NK-92 (cell line): ENCODE measurements at regions not wholly inside any gene's neighbourhood (a gene's known extent, or its start where the extent isn't known, plus 50 kb on each side); places are given as distances from the start of the nearest gene placed in this dataset.
"Not testable (repeated sequence)": the region's sequence is repeated elsewhere in the genome, so short reads cannot be mapped to it uniquely, and the experiment has no call there.

Experiments
- DNase-seq: peaks from one replicate; lab custom pipeline; 2025; ENCODE audit not compliant: unreplicated experiment; lab: John Stamatoyannopoulos, UW

DNA sequence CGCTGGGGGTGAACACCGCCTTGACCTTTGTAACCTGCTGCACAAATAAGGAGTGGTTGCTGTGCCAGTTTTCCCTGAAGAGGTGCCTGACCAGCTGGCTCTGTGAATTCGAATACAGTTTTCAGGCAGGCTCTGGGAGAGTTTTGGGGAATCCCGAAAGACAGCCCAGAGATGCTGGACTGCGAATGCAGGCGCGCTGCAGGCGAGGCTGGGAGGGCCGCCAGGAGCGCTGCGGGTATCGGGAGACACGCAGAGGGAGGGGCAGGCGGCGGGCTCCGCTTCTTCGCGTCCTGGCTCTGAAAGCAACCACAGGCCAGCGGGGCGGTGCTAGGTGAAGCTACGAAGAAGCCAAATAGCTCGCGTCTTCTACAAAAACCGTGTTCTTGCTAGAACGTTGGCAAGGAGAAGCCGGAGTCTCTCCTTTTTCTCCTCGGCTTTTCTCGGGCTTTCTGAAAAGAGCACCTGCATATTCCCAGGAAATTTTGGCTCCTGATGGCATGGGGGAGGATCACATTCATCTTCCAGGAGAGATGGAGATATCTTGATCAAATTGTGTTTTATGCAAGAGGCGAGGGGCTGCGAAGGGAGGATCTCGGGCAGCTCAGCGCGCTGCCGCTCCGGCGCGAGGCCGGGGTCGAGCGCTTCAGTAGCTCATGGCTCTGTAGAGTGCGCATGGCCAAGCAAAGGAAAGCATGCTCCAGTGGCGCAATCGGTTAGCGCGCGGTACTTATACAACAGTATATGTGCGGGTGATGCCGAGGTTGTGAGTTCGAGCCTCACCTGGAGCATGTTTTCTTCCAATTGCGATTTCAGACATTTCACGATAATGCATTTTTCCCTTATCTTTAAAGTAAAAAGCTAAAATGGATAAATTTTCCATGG is 158.1 kb upstream of the ZNF184 start:
- DNase-seq: no peak

DNA sequence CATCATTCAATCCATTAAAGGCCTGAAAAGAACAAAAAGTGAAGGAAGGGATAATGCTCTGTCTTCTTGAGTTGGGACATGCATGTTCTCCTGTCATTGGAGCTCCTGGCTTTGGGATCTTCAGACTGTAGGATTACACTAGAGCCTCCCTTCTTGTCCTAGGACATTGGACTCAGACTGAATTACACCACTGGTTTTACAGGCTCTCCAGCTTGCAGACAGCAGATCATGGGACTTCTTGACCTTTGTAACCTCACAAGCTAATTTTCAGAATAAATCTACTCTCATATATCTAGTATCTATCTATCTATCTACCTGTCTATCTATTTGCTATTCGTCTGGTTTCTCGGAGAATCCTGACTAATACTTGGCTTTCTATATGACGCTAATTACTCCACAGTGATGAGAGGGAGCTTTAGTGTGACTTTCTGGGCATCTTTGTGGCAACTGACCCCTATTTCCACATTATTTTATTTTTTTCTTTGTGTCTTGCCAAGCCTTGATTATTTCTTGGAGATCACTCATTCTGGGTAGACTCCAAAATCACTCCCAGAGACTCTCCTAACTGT is 151.9 kb upstream of the ZNF184 start:
- DNase-seq: no peak

DNA sequence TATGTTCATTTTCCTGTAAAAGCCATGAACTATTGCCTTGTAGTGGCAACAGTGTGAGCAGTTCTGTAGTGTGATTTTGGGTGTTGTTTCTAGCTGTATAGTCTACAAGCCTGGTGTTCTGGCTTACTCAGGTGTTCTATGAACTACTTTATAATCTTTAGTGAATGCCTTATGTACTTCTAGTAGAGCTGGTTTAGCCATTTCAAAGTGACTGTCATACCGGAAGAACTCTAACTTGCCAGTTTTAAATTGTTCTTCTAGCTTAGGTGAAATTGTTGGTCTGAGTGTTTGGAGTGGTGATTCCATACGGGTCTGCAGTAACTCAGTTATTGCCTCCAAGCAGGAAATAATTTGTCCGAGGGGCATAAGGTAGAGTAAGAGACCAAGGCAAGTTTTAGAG is 150.2 kb upstream of the ZNF184 start:
- no peak for DNase-seq

DNA sequence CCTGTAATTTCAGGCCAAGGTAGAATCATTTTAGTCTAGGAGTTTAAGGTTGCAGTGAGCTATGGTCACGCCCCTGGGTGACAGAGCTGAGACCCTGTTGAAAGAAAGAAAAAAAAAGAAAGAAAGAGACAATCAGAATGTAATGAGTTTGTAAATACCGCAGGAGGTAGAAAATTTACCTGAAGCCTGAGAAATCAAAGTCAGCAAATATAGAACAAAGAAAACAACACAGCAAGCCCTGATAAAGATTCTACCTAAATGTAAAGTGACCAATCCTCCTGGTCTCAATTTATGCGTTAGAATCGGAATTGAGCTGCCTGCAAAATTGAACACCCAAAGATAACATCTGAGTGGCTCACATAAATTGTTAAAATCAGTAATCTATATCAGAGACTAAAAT is 146.5 kb upstream of the ZNF184 start:
- no peak for DNase-seq

DNA sequence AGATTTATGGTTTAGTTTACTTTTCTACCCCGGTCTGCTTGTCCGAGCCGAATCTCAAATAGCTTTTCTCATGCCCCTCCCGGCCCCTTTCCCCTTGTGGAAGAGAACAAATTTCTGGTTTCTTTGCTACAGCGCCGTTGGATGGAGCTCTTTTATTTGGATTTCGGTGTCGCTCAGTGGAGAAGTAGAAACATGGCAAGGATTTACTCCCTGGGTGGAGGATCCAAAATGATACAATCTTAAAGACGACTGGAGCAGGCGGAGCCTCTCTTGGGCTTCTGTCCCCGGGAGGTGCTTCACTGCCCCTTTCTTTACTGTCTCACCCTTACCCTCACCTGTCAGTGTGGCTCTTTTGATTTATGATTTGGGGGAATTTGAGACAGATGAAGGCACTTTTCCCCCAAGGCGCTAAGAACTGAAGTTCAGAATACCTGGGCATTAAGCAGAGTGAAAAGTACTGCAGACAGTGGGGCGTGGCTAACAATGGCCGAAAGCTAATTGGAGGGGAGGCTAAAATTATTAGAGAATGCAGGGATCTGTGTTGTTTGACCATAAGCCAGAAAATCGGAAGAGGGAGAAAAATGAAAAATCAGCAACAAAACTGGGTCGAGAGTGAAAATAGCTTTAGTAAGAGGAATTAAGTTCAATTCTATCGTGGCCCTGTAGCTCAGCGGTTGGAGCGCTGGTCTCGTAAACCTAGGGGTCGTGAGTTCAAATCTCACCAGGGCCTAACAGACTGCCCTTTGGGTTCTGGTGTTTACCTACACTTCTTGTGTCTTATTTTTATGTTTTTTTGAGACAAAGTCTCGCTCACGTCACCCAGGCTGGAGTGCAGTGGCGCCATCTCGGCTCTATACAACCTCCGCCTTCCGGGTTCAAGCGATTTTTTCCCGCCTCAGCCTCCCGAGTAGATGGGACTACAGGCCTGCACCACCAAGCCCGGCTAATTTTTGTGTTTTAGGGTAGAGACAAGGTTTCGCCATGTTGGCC is 145.1 kb upstream of the ZNF184 start:
- no peak for DNase-seq

DNA sequence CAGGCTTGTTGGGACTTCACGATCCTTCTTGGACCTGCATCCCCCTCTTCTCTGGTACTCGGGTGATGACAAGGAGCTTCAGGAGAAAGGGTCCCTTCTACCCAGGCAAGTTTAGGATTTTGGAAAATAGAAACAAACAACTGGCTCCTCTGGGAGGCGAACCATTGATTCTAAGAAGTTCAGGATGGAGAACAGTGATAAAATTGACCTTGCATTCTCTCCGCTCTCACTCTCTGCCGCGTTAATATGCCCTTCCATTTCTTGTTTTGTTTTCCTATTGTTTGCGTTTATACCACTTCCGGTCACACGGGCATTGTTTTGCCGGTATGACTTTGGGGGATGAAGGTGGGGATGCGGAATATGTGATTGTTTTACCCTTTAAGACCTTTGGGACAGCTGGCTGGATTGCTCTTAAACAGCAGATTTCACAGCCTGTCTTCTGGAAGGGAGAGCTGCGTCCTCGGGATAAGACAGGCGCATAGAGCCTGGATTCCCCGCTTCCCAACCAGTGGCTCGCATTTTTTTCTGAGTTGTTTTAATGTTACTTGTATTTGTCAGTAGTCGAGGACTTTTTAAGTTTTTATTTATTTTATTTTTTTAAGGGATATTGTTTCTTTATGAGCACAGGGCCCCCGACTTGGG is 144.3 kb upstream of the ZNF184 start:
- DNase-seq: no peak

DNA sequence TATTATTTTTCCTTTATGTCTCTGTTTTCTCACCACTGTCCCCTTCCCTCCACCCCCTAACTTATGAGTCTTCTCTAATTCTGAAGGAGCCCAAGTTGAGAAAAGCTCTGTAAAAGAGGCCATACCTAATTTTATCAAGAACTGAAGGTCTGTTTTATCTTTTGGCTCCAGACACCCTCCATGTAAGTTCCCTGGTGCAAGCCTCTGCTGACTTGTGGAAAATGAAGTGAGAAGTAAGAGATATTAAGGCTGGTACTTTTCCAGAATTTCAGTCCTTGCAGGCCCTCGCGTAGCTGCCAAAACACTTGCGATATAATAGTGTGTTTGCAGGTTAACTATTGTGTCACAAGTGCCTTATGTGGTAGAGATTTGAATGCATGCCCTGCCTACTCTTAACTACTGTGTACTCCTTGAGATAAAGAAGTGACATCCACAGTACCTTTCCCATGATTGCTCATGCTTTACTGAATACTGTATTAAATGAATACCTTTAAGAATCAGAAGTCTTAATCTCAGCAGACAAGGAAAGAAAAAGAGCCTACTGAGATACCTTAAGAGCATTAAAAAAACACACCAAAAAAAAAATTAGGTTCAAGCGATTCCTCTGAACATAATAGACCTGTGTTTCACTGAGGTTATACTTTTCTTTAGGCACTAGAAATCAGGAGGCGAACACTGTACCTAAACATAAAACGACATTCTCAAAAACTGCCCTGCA is 143.6 kb upstream of the ZNF184 start:
- no peak for DNase-seq

DNA sequence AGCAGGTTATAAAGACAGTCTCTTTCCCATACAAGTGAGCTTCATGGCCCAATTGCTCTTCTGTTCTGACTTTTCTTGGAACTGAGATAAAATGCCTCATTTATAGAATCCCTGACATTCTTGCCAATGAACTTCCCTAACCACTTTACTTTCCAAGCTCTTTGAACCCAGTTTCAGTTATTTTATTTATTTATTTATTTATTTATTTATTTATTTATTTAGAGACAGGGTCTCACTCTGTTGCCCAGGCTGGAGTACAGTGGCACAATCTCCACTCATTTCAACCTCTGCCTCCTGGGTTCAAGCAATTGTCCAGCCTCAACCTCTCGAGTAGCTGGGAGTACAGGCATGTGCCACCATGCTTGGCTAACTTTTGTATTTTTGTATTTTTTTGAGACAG is 138.5 kb upstream of the ZNF184 start:
- DNase-seq: no peak

DNA sequence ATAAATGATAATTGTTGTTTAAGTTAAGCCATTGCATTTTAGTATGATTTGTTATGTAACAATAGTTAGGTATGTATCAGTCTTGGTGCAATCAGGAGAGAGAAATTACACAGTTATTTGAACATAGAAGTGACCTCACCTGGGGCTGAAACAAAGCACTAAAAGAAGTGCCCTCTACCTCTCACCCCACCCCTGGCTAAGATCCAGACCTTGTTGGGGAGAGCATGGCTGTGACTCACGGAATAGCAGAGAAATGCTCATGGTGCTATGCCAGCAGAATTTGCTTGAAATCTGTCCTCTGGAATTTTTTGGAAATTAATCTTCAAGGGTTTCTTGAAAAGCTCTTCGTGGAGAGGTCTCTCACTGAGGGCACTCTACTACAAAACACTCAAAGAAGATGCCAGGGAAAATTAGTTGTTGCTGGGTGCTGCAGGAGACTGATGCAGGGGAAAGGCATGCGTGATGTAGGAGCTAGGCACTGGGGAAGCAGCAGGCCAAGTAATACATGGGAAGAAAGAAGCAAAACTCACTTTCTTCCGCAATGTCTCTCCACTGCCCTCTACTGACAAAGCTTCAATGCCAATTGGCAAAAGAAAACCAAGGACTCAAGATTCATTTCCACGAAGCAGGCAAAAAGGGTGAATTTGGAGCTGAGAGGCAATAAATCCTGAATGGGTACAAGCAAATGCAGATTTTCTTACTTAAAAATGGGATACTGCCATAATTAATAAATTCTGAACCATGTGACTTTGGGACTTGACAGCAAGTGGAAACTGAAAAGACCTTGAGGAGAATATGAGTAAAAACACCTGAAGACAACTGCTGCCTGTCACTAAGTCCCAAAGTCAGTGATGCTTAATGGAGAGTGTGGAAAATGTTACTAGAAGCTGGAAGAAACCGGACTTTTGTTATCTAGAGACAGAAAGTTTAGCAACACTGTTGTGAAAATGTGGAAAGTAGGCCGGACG is 136.3 kb upstream of the ZNF184 start:
- no peak for DNase-seq

DNA sequence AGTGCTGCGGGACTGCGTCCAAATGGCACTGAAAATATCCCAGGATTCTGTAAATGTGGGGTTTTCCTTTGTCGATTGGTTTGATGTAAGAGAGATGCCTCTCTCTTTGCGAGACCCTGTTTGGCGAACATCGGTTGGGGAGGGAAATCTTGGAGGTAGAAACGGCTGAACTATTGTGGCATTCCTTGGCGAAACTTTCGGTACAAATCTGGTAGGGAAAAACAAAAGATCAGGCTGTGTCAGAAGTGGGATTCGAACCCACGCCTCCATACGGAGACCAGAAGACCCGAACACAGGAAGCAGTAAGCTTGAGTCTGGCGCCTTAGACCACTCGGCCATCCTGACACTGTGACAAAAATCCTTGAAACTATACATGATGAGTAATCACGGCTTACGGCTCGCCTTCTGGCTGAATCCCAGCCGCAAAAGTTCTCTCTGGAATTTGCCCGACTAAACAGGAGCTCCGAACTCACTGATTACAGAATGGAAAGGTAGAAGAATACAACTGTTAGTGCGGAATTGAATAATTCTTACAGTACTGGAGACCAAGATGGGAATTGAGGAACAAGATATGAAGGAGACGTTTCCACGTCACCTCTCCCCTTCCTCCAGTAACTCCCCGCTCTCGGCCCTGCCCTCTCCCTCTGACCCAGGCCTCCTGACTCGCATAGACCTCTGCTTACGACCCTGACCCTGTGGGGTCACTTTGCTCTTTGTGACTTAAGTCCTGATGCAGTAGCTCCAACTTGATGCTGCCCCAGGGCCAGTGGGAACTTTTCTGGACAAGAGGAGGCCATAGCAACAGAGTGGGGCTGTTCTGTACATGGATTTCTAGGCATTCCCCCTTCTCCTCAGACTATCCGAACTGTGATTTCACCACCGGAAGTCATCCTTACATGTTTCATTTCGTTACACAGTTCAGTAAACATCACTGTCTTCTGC is 132.8 kb upstream of the ZNF184 start:
- DNase-seq: no peak

DNA sequence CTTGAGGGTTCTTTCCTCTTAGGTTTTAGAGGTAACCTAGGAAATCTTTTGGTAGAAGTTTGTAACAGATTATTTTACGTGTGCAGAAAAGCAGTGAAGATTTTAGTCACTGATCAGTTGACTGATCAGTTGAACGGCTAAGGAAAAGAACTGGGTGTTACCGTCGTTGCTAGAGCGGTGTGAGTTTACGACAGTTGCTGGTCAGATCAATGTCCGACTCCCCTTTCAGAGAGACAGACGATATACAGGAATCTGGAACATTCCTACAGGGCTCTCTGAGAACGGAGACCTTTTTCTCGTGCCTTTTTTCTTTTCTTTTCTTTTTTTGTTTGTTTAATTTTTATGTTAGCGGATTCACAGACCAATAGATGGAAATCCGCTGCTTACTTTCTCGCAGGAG is 132.1 kb upstream of the ZNF184 start:
- no peak for DNase-seq

DNA sequence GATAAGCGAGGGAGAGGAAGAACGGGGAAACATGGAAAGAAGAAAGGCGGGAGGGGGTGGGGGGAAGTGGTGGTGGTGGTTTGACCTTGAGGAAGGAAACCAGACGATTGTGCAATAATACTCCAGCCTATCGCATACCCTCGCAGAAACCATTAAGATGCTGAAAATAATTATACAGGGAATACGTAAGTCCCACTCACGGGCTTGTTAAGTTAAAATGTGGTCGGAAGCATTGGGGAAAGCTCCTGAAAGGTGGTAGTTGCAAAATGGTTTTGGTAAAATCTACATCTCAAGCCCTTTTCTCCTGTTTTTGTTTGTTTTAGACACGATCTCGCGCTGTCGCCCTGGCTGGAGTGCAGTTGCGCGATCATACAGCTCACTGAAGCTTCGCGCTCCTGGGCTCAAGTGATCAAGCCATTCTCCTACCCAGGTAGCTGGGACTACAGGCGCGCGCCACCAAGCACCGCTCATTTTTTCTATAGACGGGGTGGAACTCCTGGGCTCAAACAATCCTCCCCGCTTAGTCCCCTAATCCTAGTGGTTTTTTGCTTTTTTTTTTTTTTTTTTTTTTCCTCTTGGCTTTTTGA is 128.9 kb upstream of the ZNF184 start:
- DNase-seq: no peak

DNA sequence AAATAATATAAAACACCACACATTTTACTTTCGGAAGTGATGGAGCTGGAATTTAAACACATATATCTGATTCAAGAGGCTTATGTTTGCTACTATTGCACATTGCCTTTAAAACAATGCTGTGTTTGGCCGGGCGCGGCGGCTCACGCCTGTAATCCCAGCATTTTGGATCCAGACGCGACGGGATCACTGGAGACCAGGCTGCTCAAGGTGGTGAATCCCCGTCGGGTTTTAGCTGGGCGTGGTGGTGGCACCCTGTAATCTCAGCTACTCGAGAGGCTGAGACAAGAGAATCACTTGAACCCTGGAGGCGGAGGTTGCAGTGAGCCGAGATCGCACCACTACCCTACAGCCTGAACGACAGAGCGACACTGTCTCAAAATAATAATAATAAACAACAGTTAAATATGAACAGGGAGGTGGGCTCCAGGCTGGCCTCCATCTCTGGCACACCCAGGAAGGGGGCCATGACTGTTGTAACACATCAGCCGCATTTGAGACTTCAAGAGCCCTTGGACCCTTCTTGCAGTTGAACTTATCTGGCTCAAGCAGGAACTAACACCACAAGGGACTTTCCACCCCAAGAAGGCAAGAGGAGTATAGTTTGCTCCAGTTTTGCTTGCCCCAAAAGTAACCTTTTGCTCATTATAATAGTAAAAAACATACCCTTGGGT is 127.1 kb upstream of the ZNF184 start:
- DNase-seq: no peak

DNA sequence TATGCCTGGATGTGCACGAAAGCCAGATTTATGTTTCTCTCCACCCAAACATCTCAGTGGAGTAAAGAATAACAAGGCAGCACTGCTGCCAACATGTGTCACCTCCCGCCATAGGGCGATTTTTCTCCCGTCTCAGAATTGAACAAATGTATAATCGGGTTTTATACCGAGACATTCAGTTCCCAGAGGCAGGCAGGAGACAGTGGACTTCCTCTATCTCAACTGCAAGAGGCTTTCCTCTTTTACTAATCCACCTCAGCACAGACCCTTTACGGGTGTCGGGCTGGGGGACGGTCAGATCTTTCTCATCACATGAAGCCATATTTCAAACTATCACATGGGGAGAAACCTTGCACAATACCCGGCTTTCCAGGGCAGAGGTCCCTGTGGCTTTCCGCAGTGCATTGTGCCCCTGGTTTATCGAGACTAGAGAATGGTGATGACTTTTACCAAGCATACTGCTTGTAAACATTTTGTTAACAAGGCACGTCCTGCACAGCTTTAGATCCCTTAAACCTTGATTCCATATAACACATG is 124.2 kb upstream of the ZNF184 start:
- DNase-seq: not testable (repeated sequence)

DNA sequence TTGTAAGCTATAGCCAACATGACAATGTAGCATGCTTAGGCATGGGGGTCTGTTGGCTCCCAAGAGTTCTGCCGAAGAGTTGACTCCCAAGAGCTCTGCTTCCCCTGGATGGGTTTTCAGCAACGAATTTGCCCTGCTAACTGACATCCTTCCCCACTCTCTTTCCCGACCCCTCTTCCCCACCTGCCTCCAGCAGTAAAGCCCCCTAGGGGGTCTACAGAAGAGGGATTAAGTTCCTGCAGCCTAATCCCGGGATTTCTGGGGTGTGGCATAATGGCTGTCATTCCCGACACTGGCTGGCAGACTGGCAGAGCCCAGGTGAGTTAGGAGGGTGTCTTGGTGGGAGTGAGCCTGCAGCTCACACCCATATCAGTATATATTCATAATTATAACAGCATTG is 121.0 kb upstream of the ZNF184 start:
- DNase-seq: no peak

DNA sequence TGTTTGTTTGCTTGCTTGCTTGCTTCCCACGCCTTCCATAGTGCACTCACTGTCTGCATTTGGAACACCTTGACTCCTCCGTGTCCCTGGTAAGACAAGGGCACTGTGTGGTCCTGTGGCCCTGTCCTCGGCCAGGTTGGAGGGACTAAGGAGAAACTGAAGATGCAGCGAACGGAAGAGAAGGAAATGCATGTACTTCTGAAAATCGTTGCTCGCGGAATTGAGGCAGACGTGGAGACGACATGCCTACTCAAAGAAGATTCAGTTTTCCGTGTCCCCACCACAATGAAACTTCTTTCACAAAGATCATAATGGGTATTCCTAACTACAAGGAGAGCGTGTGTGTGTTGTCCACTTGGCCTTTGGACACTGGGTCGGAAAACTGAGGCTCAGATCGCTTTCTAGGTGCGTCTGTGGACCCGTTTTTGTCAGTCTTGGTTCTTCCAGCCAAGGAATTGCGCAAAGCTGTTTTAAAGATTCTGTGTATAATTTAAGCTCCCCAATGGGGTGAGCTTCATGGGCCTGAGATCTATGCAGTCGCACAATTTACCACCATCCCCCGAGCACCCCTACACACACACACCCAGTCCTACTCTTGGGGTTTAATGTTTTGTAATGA is 120.4 kb upstream of the ZNF184 start:
- no peak for DNase-seq
